H9 (cell line): ENCODE measurements at regions not wholly inside any gene's neighbourhood (a gene's known extent, or its start where the extent isn't known, plus 50 kb on each side); places are given as distances from the start of the nearest gene placed in this dataset.

Source experiments
- DNase-seq: peaks from one replicate; pipeline ENCODE4 v3.0.0-alpha.2; 2017
- H2AFZ ChIP-seq: one replicate; pipeline ENCODE4 v1.6.1; 2013; ENCODE audit warnings: mild to moderate bottlenecking, low read length, control low read depth, moderate library complexity
- H2AK5ac ChIP-seq: 2 replicates; pipeline ENCODE4 v1.6.1; 2013; ENCODE audit warnings: low read length, control low read depth, mixed read lengths; ENCODE audit not compliant: insufficient read length
- H2BK120ac ChIP-seq: one replicate; pipeline ENCODE4 v1.6.1; 2013; ENCODE audit warnings: low read depth, mild to moderate bottlenecking, low read length, control low read depth, inconsistent platforms; ENCODE audit not compliant: poor library complexity, severe bottlenecking
- H2BK12ac ChIP-seq: 2 replicates; pipeline ENCODE4 v1.6.1; 2013; ENCODE audit warnings: low read length, control low read depth, mixed read lengths, low read depth; ENCODE audit not compliant: insufficient read length
- H2BK15ac ChIP-seq: 2 replicates; pipeline ENCODE4 v1.6.1; 2013; ENCODE audit warnings: low read depth, low read length, control low read depth
- H2BK20ac ChIP-seq: one replicate; pipeline ENCODE4 v1.6.1; 2013; ENCODE audit warnings: low read depth, mild to moderate bottlenecking, low read length, control low read depth, inconsistent platforms; ENCODE audit not compliant: poor library complexity, severe bottlenecking
- H2BK5ac ChIP-seq: 2 replicates; pipeline ENCODE4 v1.6.1; 2013; ENCODE audit warnings: low read length, control low read depth, mixed read lengths; ENCODE audit not compliant: insufficient read length
- H3K14ac ChIP-seq: 2 replicates; pipeline ENCODE4 v1.6.1; 2013; ENCODE audit warnings: low read length, control low read depth; ENCODE audit not compliant: insufficient read depth
- H3K18ac ChIP-seq: 2 replicates; pipeline ENCODE4 v1.6.1; 2013; ENCODE audit warnings: low read depth, mild to moderate bottlenecking, mixed read lengths, low read length, control low read depth; ENCODE audit not compliant: insufficient read length
- H3K23ac ChIP-seq: 2 replicates; pipeline ENCODE4 v1.6.1; 2013; ENCODE audit warnings: low read length, control low read depth, mixed read lengths, low read depth; ENCODE audit not compliant: insufficient read length
- H3K23me2 ChIP-seq: 2 replicates; pipeline ENCODE4 v1.6.1; 2013; ENCODE audit warnings: low read depth, mild to moderate bottlenecking, mixed read lengths, low read length, control low read depth; ENCODE audit not compliant: insufficient read length, poor library complexity, severe bottlenecking
- H3K27ac ChIP-seq: 2 replicates; pipeline ENCODE4 v1.5.1; 2013; ENCODE audit warnings: low read length, control low read depth, mixed read lengths, low read depth; ENCODE audit not compliant: insufficient read length
- H3K27me3 ChIP-seq: 2 replicates; pipeline ENCODE4 v1.6.1; 2013; ENCODE audit warnings: low read length, control low read depth, inconsistent platforms; ENCODE audit not compliant: insufficient read depth
- H3K4ac ChIP-seq: 2 replicates; pipeline ENCODE4 v1.6.1; 2013; ENCODE audit warnings: low read depth, mild to moderate bottlenecking, control low read depth, inconsistent platforms, low read length, moderate library complexity
- H3K4me1 ChIP-seq: 2 replicates; pipeline ENCODE4 v1.6.1; 2013; ENCODE audit warnings: low read length, control low read depth, inconsistent platforms; ENCODE audit not compliant: insufficient read depth
- H3K4me2 ChIP-seq: 2 replicates; pipeline ENCODE4 v1.6.1; 2013; ENCODE audit warnings: low read length, control low read depth, mixed read lengths; ENCODE audit not compliant: insufficient read length, insufficient read depth
- H3K56ac ChIP-seq: 2 replicates; pipeline ENCODE4 v1.6.1; 2013; ENCODE audit warnings: low read depth, mild to moderate bottlenecking, mixed read lengths, low read length, control low read depth; ENCODE audit not compliant: insufficient read length
- H3K79me1 ChIP-seq: 2 replicates; pipeline ENCODE4 v1.6.1; 2013; ENCODE audit warnings: low read depth, mild to moderate bottlenecking, moderate library complexity, low read length, control low read depth, inconsistent platforms; ENCODE audit not compliant: insufficient read depth, poor library complexity, severe bottlenecking
- H3K79me2 ChIP-seq: 2 replicates; pipeline ENCODE4 v1.6.1; 2013; ENCODE audit warnings: low read length, control low read depth, inconsistent platforms; ENCODE audit not compliant: insufficient read depth
- H3K9ac ChIP-seq: 2 replicates; pipeline ENCODE4 v1.6.1; 2013; ENCODE audit warnings: low read length, control low read depth, mixed read lengths; ENCODE audit not compliant: insufficient read length; ENCODE audit errors: extremely low read depth
- H3K9me3 ChIP-seq: one replicate; pipeline ENCODE4 v1.6.1; 2013; ENCODE audit warnings: low read depth, low read length, inconsistent platforms; ENCODE audit not compliant: control insufficient read depth
- H3T11ph ChIP-seq: one replicate; pipeline ENCODE4 v1.6.1; 2013; ENCODE audit warnings: mild to moderate bottlenecking, low read length, control low read depth, inconsistent platforms
- H4K20me1 ChIP-seq: one replicate; pipeline ENCODE4 v1.6.1; 2013; ENCODE audit not compliant: control insufficient read depth, insufficient read length, insufficient read depth
- H4K5ac ChIP-seq: 2 replicates; pipeline ENCODE4 v1.6.1; 2013; ENCODE audit warnings: low read depth, mild to moderate bottlenecking, mixed read lengths, low read length, control low read depth; ENCODE audit not compliant: insufficient read length
- H4K8ac ChIP-seq: replicated peaks from 2 replicates; pipeline ENCODE4 v1.6.1; 2013; ENCODE audit warnings: low read length, control low read depth, mixed read lengths, low read depth; ENCODE audit not compliant: insufficient read length
- H4K91ac ChIP-seq: 2 replicates; pipeline ENCODE4 v1.6.1; 2013; ENCODE audit warnings: low read depth, mild to moderate bottlenecking, moderate library complexity, mixed read lengths, low read length, control low read depth; ENCODE audit not compliant: insufficient read length
- H3K27ac Mint-ChIP-seq, 3 experiments: 2 replicates in 2 of 3; 3 replicates in 1 of 3; pipeline ENCODE4 v1.8.0; 2020 to 2021; ENCODE audit warnings: mixed read lengths in 3 of 3, mild to moderate bottlenecking in 1 of 3, moderate library complexity in 1 of 3
- H3K27me3 Mint-ChIP-seq: 2 replicates; pipeline ENCODE4 v1.8.0; 2021; ENCODE audit warnings: low read depth, mild to moderate bottlenecking, moderate library complexity, mixed read lengths
- H3K36me3 Mint-ChIP-seq, 3 experiments: 2 replicates in 2 of 3; 3 replicates in 1 of 3; pipeline ENCODE4 v1.8.0; 2020 to 2021; ENCODE audit warnings: low read depth in 3 of 3, mixed read lengths in 3 of 3; ENCODE audit not compliant: insufficient read depth in 1 of 3
- H3K4me1 Mint-ChIP-seq, 2 experiments: 2 replicates each; pipeline ENCODE4 v1.8.0; 2020; ENCODE audit warnings: mixed read lengths in 2 of 2
- H3K4me3 Mint-ChIP-seq, 2 experiments: 2 replicates in 1 of 2; 3 replicates in 1 of 2; pipeline ENCODE4 v1.8.0; 2020 to 2021; ENCODE audit warnings: mild to moderate bottlenecking in 2 of 2, mixed read lengths in 2 of 2, moderate library complexity in 1 of 2
- H3K9me3 Mint-ChIP-seq, 2 experiments: 2 replicates in 1 of 2; 3 replicates in 1 of 2; pipeline ENCODE4 v1.8.0; 2020; ENCODE audit warnings: mild to moderate bottlenecking in 2 of 2, mixed read lengths in 2 of 2, moderate library complexity in 1 of 2
- WGBS: extraction: QIAGEN DNeasy Blood & Tissue Kit; methylation state at CpG from one replicate; pipeline ENCODE4 v1.1.7; 2013; ENCODE audit warnings: missing lambda C conversion rate, low lambda C conversion rate, mixed read lengths; ENCODE audit not compliant: insufficient read length; ENCODE audit errors: extremely low coverage; 5-methylcytosine and 5-hydroxymethylcytosine counted together
- TF ChIP-seq, protein P1 (sequence below): fragments of 200-600 bp; sonication (generic); conservative IDR thresholded peaks from 3 replicates; pipeline ENCODE4 v1.8.0; 2021; ENCODE audit warnings: antibody characterized with exemption, mild to moderate bottlenecking

DNA sequence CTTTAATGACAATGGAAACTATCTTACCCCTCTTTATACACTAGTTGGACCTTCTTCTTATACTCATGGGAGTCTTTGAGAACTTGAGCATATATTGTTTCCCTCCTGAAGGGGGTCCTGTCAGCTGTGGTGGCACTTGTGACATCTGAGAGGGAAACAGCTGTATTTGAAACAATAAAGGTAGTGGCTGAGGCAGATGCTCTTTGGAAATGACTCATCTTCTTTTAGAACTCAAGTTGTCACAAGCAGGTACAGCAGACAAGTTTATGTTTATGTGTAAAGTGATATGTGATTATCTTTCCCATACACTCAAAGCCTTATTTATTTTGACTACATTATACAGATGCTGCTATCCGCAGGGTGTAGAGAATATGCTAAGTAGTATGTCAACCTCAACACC is 220.0 kb upstream of the GRM7 start:
- H2BK12ac ChIP-seq = no peak overlapping the region
- no peak overlapping the region for H2BK15ac ChIP-seq
- H3K9ac ChIP-seq = no peak overlapping the region
- Mint-ChIP-seq H3K36me3 (no peaks in the 10 kb centered on the region; a peak in 1 of 7 replicates), H3K27me3 (no peaks in the 10 kb centered on the region), H3K9me3 (no peaks in the 10 kb centered on the region), H3K27ac (no peak overlapping the region), H3K4me3 (no peak overlapping the region), H3K4me1 (peaks cover 0 to 4% of the 10 kb centered on the region in 2 experiments; a peak in 2 of 4 replicates)
- no peak overlapping the region for H3K4me2 ChIP-seq
- no peak overlapping the region for H3K23ac ChIP-seq
- no peak overlapping the region for H4K8ac ChIP-seq
- WGBS = no CpG with 5 or more reads among the region's 1 CpG
- no peak overlapping the region for H2BK5ac ChIP-seq
- no peak overlapping the region for H4K91ac ChIP-seq
- no peak overlapping the region for H2BK20ac ChIP-seq
- no peak overlapping the region for H3K27ac ChIP-seq
- no peaks in the 10 kb centered on the region for H3K9me3 ChIP-seq
- no peaks in the 10 kb centered on the region for H3K79me1 ChIP-seq
- no peak overlapping the region for H3T11ph ChIP-seq
- H3K14ac ChIP-seq = no peak overlapping the region
- TF ChIP-seq, protein P1, sequence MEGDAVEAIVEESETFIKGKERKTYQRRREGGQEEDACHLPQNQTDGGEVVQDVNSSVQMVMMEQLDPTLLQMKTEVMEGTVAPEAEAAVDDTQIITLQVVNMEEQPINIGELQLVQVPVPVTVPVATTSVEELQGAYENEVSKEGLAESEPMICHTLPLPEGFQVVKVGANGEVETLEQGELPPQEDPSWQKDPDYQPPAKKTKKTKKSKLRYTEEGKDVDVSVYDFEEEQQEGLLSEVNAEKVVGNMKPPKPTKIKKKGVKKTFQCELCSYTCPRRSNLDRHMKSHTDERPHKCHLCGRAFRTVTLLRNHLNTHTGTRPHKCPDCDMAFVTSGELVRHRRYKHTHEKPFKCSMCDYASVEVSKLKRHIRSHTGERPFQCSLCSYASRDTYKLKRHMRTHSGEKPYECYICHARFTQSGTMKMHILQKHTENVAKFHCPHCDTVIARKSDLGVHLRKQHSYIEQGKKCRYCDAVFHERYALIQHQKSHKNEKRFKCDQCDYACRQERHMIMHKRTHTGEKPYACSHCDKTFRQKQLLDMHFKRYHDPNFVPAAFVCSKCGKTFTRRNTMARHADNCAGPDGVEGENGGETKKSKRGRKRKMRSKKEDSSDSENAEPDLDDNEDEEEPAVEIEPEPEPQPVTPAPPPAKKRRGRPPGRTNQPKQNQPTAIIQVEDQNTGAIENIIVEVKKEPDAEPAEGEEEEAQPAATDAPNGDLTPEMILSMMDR = no peak
- no peaks in the 10 kb centered on the region for H3K79me2 ChIP-seq
- H4K5ac ChIP-seq = no peak overlapping the region
- no peaks in the 10 kb centered on the region for H3K23me2 ChIP-seq
- H3K27me3 ChIP-seq = no peaks in the 10 kb centered on the region
- H4K20me1 ChIP-seq = no peaks in the 10 kb centered on the region
- no peak overlapping the region for H2AK5ac ChIP-seq
- H3K4me1 ChIP-seq = no peaks in the 10 kb centered on the region
- no peak overlapping the region for H2BK120ac ChIP-seq
- no peak overlapping the region for H3K18ac ChIP-seq
- DNase-seq = no peak
- no peak overlapping the region for H2AFZ ChIP-seq
- no peak overlapping the region for H3K4ac ChIP-seq
- no peak overlapping the region for H3K56ac ChIP-seq
